GM12878 (cell line): ENCODE measurements at regions not wholly inside any gene's neighbourhood (a gene's known extent, or its start where the extent isn't known, plus 50 kb on each side); places are given as distances from the start of the nearest gene placed in this dataset.
A peak's percentile ranks its signal among the peaks of the same experiment; 100 is the strongest.

Experiments
- ATAC-seq: fragments of 200-7000 bp; cut with Tn5 transposase; 3 replicates; pipeline ENCODE4 v1.9.1; 2020; ENCODE audit warnings: mild to moderate bottlenecking, moderate library complexity
- BruUV-seq: library from RNA; stranded (reverse); fragments of 400-500 nt; replicated peaks from 2 replicates; lab custom pipeline; 2021; lab: Mats Ljungman, UMichigan
- CTCF ChIA-PET: fragments of 300-600 bp; sonication (Branson Sonifier 250); formaldehyde crosslinking; extraction: SDS; loops from one replicate; lab custom pipeline; 2021; ENCODE audit warnings: inconsistent platforms; lab: Yijun Ruan, JAX
- POLR2A ChIA-PET: fragments of 350-600 bp; formaldehyde crosslinking; extraction: SDS; loops from one replicate; lab custom pipeline; 2021; ENCODE audit warnings: inconsistent platforms; lab: Charles Lee
- RAD21 ChIA-PET: fragments of 300-600 bp; sonication (Branson Sonifier 250); formaldehyde crosslinking; loops from one replicate; lab custom pipeline; 2023; ENCODE audit warnings: antibody characterized with exemption; ENCODE audit not compliant: unreplicated experiment; lab: Charles Lee
- SMC1A ChIA-PET: fragments of 300-600 bp; sonication (Branson Sonifier 250); formaldehyde crosslinking; loops from one replicate; lab custom pipeline; 2023; ENCODE audit not compliant: unreplicated experiment, uncharacterized antibody; lab: Charles Lee
- DNase-seq: peaks from one replicate; pipeline ENCODE4 v3.0.0-alpha.2; 2011; ENCODE audit warnings: low read depth, low spot score
- FAIRE-seq: peaks from 3 replicates; lab custom pipeline; 2011; peaks lifted over from hg19 to GRCh38; lab: Jason Lieb, UNC
- H2AFZ ChIP-seq: 2 replicates; pipeline ENCODE4 v1.6.0; 2011; ENCODE audit warnings: low read depth, low read length, control low read depth; ENCODE audit not compliant: control insufficient read depth
- H3K27ac ChIP-seq: 2 replicates; pipeline ENCODE4 v1.5.1; 2011; ENCODE audit warnings: control low read depth; ENCODE audit not compliant: control insufficient read depth, insufficient read depth
- H3K27me3 ChIP-seq, 2 experiments: replicated peaks in 1 of 2; 2 replicates each; pipeline versions ENCODE4 v1.6.0 to v1.6.1; 2011; ENCODE audit warnings: low read length in 1 of 2; ENCODE audit not compliant: control insufficient read depth in 2 of 2, insufficient read depth in 2 of 2
- H3K36me3 ChIP-seq, 2 experiments: 2 replicates each; pipeline ENCODE4 v1.5.1; 2011; ENCODE audit warnings: low read length in 1 of 2; ENCODE audit not compliant: control insufficient read depth in 2 of 2, insufficient read depth in 2 of 2
- H3K4me1 ChIP-seq: 2 replicates; pipeline ENCODE4 v1.6.1; 2011; ENCODE audit warnings: mild to moderate bottlenecking, low read length, moderate library complexity, mixed read lengths; ENCODE audit not compliant: control insufficient read depth, insufficient read depth
- H3K4me2 ChIP-seq: 2 replicates; pipeline ENCODE4 v1.6.0; 2011; ENCODE audit warnings: control low read depth; ENCODE audit not compliant: control insufficient read depth, insufficient read depth
- H3K4me3 ChIP-seq: fragments of 200-600 bp; sonication (generic); 2 replicates; pipeline ENCODE4 v1.5.1; 2016
- H3K79me2 ChIP-seq: 2 replicates; pipeline ENCODE4 v1.6.0; 2011; ENCODE audit warnings: low read length; ENCODE audit not compliant: control insufficient read depth, insufficient read depth
- H3K9ac ChIP-seq: 2 replicates; pipeline ENCODE4 v1.8.0; 2011; ENCODE audit warnings: low read length, control low read depth, mixed read lengths; ENCODE audit not compliant: control insufficient read depth, insufficient read depth
- H3K9me3 ChIP-seq: replicated peaks from 3 replicates; pipeline ENCODE4 v1.5.1; 2011; ENCODE audit warnings: mild to moderate bottlenecking, low read length; ENCODE audit not compliant: control insufficient read depth, insufficient read depth
- H4K20me1 ChIP-seq: 2 replicates; pipeline ENCODE4 v1.6.0; 2011; ENCODE audit not compliant: control insufficient read depth, insufficient read depth
- CBX3 ChIP-seq: fragments of 200-600 bp; sonication (generic); IDR thresholded peaks from 2 replicates; pipeline ENCODE4 v1.6.1; 2016; ENCODE audit warnings: low read depth, borderline replicate concordance
- EED ChIP-seq: sonication (generic); IDR thresholded peaks from 2 replicates; pipeline ENCODE4 v1.6.1; 2016; ENCODE audit warnings: antibody characterized with exemption, low read depth
- ESRRA ChIP-seq: IDR thresholded peaks from 2 replicates; pipeline ENCODE4 v1.6.1; 2012; ENCODE audit warnings: mild to moderate bottlenecking, low read length, improper control_type of control experiment
- PAX5 ChIP-seq: IDR thresholded peaks from 2 replicates; pipeline ENCODE4 v1.6.1; 2011; ENCODE audit warnings: low read depth, low read length, borderline replicate concordance
- POLR2A ChIP-seq: IDR thresholded peaks from 2 replicates; pipeline ENCODE4 v1.6.1; 2011; ENCODE audit warnings: low read depth, mild to moderate bottlenecking, low read length
- POLR2AphosphoS5 ChIP-seq: IDR thresholded peaks from 2 replicates; pipeline ENCODE4 v1.6.1; 2011; ENCODE audit warnings: mild to moderate bottlenecking, low read length, inconsistent platforms
- RELA ChIP-seq: fragments of 450-650 bp; IDR thresholded peaks from 2 replicates; pipeline ENCODE4 v1.8.0; 2014; ENCODE audit warnings: borderline replicate concordance; ENCODE audit not compliant: partially characterized antibody
- RUNX3 ChIP-seq: IDR thresholded peaks from 2 replicates; pipeline ENCODE4 v1.6.1; 2012; ENCODE audit warnings: low read length, inconsistent platforms
- SMAD1 ChIP-seq: fragments of 450-650 bp; IDR thresholded peaks from 2 replicates; pipeline ENCODE4 v1.6.1; 2018; ENCODE audit warnings: mild to moderate bottlenecking, low read depth; ENCODE audit not compliant: partially characterized antibody
- SMAD5 ChIP-seq: IDR thresholded peaks from 2 replicates; pipeline ENCODE4 v1.6.1; 2016; ENCODE audit warnings: antibody characterized with exemption, low read depth
- ZNF207 ChIP-seq: fragments of 450-650 bp; IDR thresholded peaks from 2 replicates; pipeline ENCODE4 v1.6.1; 2014; ENCODE audit warnings: antibody characterized with exemption, mild to moderate bottlenecking, borderline replicate concordance
- WGBS: methylation state at CpG from one replicate; pipeline ENCODE4 v1.1.6; 2016; ENCODE audit warnings: low lambda C conversion rate; ENCODE audit not compliant: insufficient replicate concordance, insufficient coverage; ENCODE audit errors: missing lambda C conversion rate; 5-methylcytosine and 5-hydroxymethylcytosine counted together
- in situ Hi-C: fragments of 300-500 bp; cut with MboI; formaldehyde crosslinking; loops from 9 replicates; pipeline ENCODE4 v1.14.3; 2018; ENCODE audit warnings: mixed read lengths
- intact Hi-C: fragments of 100-400 bp; cut with micrococcal nuclease; formaldehyde crosslinking; loops from one replicate; pipeline ENCODE4 v1.14.2; 2022; ENCODE audit not compliant: unreplicated experiment
- TF ChIP-seq, protein P1 (sequence below): fragments of 450-650 bp; IDR thresholded peaks from 2 replicates; pipeline ENCODE4 v1.6.1; 2017; ENCODE audit warnings: mild to moderate bottlenecking, low read depth, inconsistent platforms; ENCODE audit not compliant: poor library complexity, severe bottlenecking
- TF ChIP-seq, protein P2 (sequence below), 3 experiments: IDR thresholded peaks in 2 of 3; conservative IDR thresholded peaks in 1 of 3; 2 replicates each; pipeline ENCODE4 v1.5.1; 2011; ENCODE audit warnings: low read depth in 3 of 3, low read length in 3 of 3, mild to moderate bottlenecking in 3 of 3, control low read depth in 2 of 3, moderate library complexity in 2 of 3, inconsistent platforms in 1 of 3, mixed read lengths in 1 of 3; ENCODE audit not compliant: control insufficient read depth in 2 of 3, insufficient read depth in 1 of 3; ENCODE audit errors: extremely low read depth in 1 of 3
- TF ChIP-seq, protein P3 (sequence below): fragments of 450-650 bp; conservative IDR thresholded peaks from 2 replicates; pipeline ENCODE4 v1.6.1; 2017; ENCODE audit warnings: mild to moderate bottlenecking, moderate library complexity
- TF ChIP-seq, protein P4 (sequence below): IDR thresholded peaks from 2 replicates; pipeline ENCODE4 v1.6.1; 2011; ENCODE audit warnings: mild to moderate bottlenecking, low read depth, low read length, moderate library complexity; ENCODE audit not compliant: insufficient replicate concordance

DNA sequence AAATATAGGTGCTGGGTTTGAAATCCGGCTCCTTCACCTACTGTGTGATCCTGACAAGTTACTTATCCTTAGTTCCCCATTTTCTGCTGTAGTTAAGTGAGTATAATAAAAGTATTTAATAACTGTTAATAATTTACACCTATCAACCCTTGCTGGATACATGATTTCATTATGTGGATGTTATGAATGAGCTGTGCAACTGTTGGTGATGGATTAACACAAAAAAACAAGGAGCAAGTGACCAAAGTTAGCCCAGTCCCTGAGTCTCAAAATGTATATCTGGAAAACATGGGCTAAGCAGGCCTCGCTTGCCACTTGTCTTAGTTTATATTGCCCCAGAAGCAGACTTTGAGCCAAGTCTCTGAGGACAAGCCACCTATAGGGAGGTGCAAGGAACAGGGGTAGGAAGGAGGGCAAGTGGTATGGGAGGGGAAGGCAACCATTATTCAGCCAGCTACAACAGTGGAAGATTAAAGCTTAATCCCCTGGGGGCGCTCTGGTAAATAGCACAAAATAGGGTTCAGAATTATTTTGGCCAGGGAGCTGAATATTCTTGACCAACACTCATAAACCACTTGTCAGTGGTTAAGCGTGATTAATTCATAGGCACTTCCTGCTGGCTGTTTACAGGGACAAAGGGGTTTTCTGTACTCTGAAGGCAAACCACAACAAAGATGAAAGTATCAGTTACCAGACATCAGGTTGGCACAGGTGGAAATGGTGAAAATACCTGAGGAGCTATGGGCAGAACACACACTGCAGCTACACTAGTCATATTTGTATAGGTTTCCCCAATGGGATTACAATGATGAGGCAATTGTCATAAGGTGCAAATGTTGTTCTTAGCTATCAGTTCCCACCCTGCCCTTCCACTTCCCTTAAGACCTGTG lies 76.2 kb downstream of the TRIM42 start:
- SMC1A ChIA-PET, result interaction anchor here (0.6 to 2.8 kb wide), 17 partner anchors 9 to 540 kb away, joined by 3 to 15 read pairs (median 5); no protein-coding TSS in a partner anchor
- Histone ChIP-seq H3K36me3 (no peaks in the 10 kb centered on the region), H4K20me1 (no peaks in the 10 kb centered on the region), H3K79me2 (no peaks in the 10 kb centered on the region), H3K9ac (no peak overlapping the region), H2AFZ (no peak overlapping the region), H3K4me2 (peak overlapping the region; percentile 25; the same call in 1 of the 2 replicates), H3K27ac (no peak overlapping the region), H3K27me3 (no peaks in the 10 kb centered on the region), H3K4me3 (no peak overlapping the region), H3K9me3 (no peaks in the 10 kb centered on the region), H3K4me1 (peaks cover 23% of the 10 kb centered on the region)
- CTCF ChIA-PET, result interaction anchor here (0.7 to 2.4 kb wide), 7 partner anchors 10 to 110 kb away, joined by 3 to 13 read pairs (median 4); no protein-coding TSS in a partner anchor
- in situ Hi-C loops, result no loop called here
- ATAC-seq, result peak; percentile 86
- BruUV-seq, result no TSS peak
- peak; percentile 27 for FAIRE-seq
- POLR2A ChIA-PET, result interaction anchor here (1.2 kb wide), 1 partner anchor 13 kb away, joined by 5 read pairs; no protein-coding TSS in a partner anchor
- intact Hi-C loops, result loop anchor here (1.0 to 5.0 kb wide), 2 partner anchors 88 to 109 kb away; no protein-coding TSS in a partner anchor
- peak; percentile 87 for DNase-seq
- WGBS, result 28% methylated on average over 4 of the region's 4 CpGs
- RAD21 ChIA-PET, result interaction anchor here (0.7 to 2.0 kb wide), 10 partner anchors 11 to 584 kb away, joined by 3 to 13 read pairs (median 4); no protein-coding TSS in a partner anchor
- peak; percentile 85 for TF ChIP-seq RUNX3
- TF ChIP-seq, protein P1, sequence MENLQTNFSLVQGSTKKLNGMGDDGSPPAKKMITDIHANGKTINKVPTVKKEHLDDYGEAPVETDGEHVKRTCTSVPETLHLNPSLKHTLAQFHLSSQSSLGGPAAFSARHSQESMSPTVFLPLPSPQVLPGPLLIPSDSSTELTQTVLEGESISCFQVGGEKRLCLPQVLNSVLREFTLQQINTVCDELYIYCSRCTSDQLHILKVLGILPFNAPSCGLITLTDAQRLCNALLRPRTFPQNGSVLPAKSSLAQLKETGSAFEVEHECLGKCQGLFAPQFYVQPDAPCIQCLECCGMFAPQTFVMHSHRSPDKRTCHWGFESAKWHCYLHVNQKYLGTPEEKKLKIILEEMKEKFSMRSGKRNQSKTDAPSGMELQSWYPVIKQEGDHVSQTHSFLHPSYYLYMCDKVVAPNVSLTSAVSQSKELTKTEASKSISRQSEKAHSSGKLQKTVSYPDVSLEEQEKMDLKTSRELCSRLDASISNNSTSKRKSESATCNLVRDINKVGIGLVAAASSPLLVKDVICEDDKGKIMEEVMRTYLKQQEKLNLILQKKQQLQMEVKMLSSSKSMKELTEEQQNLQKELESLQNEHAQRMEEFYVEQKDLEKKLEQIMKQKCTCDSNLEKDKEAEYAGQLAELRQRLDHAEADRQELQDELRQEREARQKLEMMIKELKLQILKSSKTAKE, result peak; percentile 78
- TF ChIP-seq ESRRA, result no peak
- TF ChIP-seq, protein P2, sequence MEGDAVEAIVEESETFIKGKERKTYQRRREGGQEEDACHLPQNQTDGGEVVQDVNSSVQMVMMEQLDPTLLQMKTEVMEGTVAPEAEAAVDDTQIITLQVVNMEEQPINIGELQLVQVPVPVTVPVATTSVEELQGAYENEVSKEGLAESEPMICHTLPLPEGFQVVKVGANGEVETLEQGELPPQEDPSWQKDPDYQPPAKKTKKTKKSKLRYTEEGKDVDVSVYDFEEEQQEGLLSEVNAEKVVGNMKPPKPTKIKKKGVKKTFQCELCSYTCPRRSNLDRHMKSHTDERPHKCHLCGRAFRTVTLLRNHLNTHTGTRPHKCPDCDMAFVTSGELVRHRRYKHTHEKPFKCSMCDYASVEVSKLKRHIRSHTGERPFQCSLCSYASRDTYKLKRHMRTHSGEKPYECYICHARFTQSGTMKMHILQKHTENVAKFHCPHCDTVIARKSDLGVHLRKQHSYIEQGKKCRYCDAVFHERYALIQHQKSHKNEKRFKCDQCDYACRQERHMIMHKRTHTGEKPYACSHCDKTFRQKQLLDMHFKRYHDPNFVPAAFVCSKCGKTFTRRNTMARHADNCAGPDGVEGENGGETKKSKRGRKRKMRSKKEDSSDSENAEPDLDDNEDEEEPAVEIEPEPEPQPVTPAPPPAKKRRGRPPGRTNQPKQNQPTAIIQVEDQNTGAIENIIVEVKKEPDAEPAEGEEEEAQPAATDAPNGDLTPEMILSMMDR (IDR thresholded peaks at IDR 0.05 in 2 of 3, conservative IDR thresholded peaks at IDR 0.05 in 1 of 3; ENCODE audit: control insufficient read depth in 2 of 3, extremely low read depth in 1 of 3, insufficient read depth in 1 of 3, low read depth in 3 of 3, low read length in 3 of 3), result peak in 2 of 3 experiments; percentile 8 to 19; a peak in 1 of 6 replicates
- no peak for TF ChIP-seq RELA
- TF ChIP-seq SMAD5, result no peak
- TF ChIP-seq, protein P3, sequence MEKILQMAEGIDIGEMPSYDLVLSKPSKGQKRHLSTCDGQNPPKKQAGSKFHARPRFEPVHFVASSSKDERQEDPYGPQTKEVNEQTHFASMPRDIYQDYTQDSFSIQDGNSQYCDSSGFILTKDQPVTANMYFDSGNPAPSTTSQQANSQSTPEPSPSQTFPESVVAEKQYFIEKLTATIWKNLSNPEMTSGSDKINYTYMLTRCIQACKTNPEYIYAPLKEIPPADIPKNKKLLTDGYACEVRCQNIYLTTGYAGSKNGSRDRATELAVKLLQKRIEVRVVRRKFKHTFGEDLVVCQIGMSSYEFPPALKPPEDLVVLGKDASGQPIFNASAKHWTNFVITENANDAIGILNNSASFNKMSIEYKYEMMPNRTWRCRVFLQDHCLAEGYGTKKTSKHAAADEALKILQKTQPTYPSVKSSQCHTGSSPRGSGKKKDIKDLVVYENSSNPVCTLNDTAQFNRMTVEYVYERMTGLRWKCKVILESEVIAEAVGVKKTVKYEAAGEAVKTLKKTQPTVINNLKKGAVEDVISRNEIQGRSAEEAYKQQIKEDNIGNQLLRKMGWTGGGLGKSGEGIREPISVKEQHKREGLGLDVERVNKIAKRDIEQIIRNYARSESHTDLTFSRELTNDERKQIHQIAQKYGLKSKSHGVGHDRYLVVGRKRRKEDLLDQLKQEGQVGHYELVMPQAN, result no peak
- no peak for TF ChIP-seq POLR2A
- no peak for TF ChIP-seq ZNF207
- peak; percentile 19 for TF ChIP-seq SMAD1
- TF ChIP-seq EED, result peak; percentile 67
- TF ChIP-seq PAX5, result 0 out of 2 replicates have a peak, but pooled peaks have one; percentile 39
- no peak for TF ChIP-seq CBX3
- TF ChIP-seq POLR2AphosphoS5, result no peak
- TF ChIP-seq, protein P4, sequence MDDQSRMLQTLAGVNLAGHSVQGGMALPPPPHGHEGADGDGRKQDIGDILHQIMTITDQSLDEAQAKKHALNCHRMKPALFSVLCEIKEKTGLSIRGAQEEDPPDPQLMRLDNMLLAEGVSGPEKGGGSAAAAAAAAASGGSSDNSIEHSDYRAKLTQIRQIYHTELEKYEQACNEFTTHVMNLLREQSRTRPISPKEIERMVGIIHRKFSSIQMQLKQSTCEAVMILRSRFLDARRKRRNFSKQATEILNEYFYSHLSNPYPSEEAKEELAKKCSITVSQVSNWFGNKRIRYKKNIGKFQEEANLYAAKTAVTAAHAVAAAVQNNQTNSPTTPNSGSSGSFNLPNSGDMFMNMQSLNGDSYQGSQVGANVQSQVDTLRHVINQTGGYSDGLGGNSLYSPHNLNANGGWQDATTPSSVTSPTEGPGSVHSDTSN, result peak; percentile 85
